Ecto neural progenitor cell (in vitro differentiated cells): ENCODE measurements at regions not wholly inside any gene's neighbourhood (a gene's known extent, or its start where the extent isn't known, plus 50 kb on each side); places are given as distances from the start of the nearest gene placed in this dataset.
"Not testable (repeated sequence)": the region's sequence is repeated elsewhere in the genome, so short reads cannot be mapped to it uniquely, and the experiment has no call there.

ENCODE experiments used
- DNase-seq: peaks from one replicate; pipeline ENCODE4 v3.0.0-alpha.2; 2018; ENCODE audit warnings: low spot score

DNA sequence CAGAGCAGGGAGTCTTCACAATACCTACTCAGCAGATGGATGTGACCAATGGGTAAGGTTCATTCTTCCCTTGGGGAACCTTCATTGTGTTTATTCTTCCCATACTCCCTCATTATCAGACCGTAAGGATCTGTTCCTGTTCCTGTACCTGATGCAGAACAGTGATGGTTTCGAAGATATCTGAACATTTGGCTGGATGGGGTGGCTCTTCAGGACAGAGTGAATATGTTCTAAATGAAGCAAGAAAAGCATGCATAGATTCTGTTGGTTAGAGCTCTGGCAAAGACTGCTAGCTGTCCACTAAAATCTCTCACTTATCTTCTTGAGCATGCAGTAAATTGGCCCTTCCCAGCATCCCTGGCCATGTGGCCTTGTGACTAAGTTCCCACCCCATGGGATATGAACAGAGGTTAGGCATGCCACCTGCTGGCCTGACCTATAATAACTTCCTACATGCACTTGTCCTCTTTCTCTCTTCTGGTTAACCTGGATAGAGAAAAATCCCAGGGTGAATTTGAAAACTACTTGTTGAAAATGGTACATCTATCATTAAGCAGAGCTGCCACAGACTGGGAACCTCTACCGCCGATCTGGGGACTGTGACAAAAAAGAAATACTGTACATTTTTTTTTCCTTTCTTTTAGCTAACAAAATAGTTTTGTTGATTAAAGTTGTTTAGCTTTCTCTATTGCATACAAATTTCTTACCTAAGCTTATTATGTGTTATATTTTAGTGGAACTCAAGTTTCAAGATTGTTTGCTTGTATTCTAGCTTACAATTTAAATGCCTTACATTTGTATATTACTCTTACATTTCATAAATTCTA lies 60.0 kb upstream of the BANK1 start:
- DNase-seq, result peak; percentile 63

DNA sequence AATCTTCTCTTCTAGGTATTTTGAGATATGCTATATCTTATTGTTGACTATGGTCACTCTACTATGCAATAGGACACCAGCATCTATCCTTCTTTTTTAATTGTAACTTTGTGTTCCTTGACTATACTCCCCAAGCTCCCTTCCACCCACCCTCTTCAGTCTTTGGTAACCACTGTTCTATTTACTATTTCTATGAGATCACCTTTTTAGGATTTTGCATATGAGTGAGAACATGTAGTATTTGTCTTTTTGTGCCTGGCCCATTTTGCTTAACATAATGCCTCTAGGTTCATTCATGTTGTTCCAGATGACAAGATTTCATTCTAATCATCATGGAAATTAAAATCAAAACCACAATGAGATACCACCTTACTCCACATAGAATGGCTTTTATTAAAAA lies 63.3 kb upstream of the BANK1 start:
- no peak for DNase-seq

DNA sequence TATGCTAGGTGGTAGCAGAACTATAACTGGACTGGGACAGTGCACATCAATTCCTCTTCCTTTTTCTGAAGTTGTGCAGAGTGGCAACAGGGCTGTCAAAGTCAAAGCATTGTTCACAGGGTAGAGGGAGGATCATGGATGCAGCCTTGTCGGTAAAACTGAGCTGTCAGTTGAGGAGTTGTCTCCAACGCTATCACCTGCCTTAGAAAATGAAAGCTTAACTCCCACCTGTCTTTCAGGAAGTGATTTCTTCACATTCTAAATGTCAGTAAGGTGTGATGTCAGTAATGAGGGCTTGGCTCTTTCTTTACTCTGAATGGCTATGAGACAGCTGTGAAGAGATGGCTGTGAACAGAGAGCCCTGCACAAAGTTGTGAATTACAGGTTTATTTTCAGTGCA lies 66.4 kb upstream of the BANK1 start:
- no peak for DNase-seq

DNA sequence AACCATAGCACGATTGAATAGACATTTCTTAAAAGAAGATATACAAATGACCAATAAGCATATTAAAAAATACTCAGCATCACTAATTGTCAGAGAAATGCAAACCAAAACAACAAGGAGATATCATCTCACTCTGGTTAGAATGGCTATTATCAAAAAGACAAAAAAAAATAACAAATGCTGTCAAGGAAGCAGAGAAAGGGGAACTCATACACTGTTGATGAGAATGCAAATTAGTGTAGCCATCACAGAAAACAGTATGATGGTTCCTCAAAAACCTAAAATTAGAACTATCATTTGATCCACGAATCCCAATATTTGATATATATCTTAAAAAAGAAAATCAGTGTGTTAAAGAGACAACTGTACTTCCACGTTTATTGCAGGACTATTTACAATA lies 71.7 kb upstream of the BANK1 start:
- no peak for DNase-seq

DNA sequence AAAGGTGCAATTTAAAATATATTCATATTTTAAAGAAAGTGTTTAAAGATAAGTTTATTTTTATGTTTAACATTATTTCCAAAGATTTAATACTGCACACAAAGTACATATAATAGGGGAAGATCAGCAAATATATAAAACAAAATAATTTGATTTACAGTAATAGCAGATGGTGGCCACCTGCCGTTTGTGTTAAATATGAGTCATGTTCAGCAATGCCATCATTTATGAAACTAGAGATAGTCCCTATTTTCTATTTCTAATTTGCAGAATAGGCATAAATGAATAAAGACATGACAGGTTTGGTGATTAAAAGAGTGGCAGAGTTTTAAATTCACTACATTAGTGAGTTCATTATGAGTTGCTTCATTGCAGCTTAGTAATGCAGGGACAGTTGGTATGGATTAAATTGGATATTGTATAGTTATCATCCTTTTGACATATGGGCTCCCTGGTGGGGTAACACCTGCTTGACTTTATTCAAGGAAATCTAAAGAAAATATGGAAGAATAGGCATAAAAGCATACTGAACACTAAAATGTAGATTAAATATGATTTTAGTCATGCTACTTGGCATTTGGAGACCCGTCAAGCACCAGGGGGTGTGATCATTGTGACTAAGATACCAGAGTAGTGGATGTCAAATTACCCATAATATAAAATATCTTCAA lies 78.8 kb upstream of the BANK1 start:
- no peak for DNase-seq

DNA sequence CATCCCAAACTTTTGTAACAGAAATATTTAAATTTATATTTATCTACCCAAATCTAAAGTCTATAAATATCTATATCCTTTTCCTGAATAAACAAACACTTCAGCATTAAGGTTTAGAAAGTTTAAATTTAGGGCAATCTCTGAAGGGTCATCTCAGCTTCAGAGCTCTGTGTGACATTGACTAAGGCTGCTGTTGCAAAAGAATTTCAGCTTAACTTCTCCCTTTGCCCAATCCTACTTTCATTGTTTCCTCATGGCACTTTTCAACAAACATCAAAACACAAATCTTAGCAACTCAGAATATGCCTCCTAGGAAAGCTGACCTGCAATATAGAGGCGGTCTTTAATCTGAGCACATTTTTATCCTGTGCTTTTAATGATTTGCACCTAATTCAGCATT lies 79.7 kb upstream of the BANK1 start:
- DNase-seq, result no peak

DNA sequence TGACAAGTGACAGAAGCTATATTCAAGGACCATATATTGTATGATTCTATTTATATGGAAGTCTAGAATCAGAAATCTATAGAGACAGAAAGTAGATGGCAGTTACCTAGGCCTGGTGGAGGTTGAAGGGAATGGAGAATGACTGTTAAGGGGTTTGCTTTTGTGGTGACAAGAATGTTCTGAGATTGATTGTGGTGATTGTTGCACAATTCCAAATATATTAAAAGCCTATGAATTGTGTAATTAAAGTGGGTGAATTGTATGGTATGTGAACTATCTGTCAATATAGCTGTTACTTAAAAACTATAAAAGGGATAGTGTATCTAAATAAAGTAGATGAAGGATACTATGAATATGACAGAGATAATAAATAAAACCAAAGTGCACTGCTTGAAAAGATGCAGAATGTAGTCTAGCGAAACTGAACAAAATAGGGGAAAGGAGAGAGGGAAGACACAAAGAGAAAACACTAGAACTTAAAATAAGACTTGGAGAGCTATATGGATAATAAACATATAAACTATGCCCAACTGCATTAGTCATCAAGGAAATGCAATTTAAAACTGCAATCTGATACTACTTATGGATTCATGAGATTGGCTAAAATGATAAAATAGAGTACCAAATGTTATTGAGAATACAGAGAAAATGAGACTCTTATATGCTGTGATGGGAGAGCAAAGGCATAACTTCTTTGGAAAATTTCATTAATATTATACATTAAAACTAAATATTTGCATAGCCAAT lies 82.1 kb upstream of the BANK1 start:
- no peak for DNase-seq

DNA sequence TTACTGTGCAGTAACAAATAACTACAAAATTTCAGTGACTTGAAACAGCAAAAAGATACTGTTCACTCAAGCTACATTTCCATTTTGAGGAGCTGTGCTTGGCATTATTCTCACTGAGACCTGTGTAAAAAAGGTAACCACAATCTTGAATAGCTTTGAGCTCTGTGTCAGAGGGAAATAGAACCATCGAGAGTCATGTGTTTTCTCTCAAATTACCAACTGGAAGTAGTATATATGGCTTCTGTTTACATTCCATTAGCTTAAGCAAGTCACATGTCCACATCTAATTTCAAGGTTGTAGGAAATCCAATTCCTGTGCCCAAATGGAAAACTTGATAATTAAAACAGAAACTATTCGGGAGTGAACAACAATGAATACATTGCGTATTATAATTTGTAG lies 82.9 kb upstream of the BANK1 start:
- no peak for DNase-seq

DNA sequence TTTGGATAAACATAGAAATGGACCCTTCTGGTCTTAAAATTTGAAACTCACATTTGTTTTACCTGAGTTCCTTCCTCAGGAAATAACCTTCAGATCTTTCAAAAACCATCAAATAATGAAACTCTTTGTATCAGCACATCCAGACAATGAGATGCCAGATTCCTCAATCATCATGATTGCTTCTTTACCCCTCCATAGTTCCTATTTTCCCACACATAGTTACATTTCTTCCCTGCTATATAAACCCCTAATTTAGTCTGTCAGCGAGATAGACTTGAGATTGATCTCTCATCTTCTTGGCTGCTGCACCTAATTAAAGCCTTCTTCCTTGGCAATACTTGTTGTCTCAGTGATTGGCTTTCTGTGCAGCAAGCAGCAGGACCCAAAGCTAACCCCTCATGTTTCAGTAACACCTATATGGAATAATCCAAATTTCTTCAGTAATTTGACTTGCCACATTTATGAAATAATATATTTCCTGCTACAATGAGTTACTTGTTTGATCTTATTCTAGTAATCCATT lies 83.9 kb upstream of the BANK1 start:
- no peak for DNase-seq

DNA sequence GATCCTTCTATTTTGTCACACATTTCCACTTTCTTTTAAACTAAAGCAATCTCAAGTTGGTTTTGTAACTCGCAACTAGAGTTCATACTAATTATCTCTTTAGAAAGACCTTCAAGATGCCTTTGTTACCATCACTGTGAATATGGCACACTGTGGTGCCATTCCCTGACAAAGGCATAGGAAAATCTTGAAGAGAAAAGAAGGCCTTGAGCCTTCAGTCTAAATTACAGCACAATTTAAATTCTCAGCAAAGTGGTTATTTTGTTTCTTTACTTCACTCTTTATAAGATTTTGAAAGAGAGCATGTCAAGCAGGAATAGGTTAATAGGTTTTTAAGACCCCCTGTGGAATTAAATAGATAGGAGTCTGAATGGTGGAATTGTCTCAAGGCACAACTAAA lies 89.0 kb upstream of the BANK1 start:
- no peak for DNase-seq

DNA sequence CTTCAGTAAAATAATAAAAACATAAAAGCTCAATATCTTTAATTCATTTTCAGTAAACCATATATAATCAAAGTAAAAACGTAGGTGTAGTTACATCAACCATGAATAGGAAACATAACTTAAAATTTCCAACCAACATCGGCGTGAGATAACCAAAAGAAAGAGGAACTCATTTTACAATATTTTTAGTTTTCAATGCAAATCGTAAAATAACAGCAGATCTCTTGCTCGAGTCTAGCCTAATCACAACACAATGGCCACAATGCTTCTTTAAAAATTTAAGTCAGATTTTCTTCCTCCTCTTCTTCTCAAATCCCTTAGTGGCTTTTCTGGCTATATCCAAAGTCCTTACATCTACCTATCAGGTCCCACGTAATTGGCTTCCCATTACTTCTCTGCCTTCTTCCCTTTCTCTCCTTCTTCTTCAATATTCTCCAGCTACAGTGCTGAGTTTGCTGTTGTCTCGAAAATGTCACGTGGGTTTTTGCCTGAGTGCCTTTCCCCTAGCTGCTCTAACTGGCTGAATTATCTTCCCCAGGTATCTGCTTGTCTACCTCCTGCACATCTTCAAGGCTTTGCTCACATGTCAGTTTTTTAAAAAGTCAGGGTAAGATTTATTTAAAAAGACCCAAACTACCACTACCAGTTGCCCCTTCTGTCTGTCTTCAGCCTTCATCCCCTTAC lies 90.9 kb upstream of the BANK1 start:
- DNase-seq, result no peak

DNA sequence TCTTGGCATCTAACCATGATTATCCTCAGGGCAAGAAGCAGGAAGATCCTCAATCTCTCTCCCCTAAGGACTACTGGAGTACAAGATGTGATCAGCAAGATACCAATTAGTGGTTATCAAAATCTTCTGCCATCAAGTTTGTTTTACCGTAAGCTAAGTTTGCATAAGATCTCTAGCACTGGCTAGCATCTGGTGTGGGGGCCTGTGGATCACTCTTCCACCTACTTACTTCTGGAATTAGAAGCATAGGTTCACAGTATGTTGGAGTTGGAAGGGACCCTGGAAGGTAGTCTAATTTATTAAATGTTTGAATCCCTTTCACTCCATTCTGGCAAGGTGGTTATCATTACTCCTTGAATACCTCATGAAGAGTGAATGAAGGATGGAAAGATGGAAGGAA lies 93.3 kb upstream of the BANK1 start:
- DNase-seq, result no peak

DNA sequence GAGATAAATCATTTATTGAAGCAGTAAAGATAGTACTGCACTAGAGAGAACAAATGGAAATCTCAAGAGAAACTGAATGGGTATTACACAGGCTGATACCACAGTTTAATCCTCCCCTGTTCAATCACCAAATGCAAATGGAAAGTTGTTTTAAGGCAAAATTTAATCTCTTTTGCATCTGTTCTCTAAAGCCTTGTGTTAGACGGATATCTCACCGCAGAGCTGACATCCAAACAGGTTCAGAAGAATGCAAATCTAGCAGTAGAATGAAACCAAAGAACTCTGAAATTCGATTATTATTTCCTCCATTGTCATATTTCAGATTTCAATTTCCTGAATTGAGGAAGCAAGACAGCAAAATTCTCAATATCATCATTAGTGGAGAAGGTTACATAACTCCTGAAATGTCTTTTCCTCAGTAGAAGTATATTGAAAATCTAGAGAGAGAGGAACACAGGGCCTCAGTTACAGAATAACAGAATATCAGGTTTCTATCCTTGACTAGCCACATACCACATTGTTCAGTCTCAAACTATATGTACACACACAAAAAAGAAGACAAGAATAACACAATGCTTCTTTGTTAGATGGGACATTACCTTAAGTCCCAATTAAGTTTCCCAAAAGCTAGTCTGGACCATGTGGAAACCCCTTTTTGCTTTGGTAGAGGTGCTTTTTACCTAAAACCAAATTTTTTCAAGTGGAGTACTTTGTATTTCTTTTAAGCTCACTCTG lies 94.1 kb upstream of the BANK1 start:
- DNase-seq, result no peak

DNA sequence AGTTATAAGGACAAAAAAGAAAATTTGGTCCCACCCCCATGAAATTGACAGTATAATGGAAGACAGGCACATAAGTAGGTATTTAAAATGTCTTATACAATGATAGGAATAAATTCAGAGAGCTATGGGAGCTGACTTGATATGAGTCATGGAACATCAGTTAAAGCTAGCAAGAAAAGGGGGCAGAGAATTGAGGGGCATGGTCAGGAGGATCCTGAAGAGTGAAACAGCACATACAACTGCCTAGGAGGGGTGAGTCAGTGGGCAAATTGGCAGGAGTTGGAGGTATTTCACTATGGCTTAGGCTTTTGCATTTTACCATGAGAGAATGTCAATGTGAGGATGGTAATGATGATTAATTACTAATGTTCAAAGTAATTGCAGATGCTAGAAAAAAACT lies 95.4 kb upstream of the BANK1 start:
- no peak for DNase-seq

DNA sequence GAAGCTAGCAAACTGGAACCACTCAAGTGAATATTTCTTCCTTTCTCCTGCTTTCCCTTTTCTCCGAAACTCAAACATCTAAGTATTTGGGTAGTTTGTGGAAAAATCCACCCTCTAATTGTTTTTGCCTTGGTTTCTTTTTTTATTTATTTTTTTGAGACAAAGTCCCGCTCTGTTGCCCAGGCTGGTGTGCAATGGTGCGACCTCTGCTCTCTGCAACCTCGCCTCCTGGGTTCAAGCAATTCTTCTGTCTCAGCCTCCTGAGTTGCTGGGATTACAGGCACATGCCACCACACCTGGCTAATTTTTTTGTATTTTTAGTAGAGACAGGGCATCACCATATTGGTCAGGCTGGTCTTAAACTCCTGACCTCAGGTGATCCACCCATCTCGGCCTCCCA lies 96.1 kb upstream of the BANK1 start:
- DNase-seq, result not testable (repeated sequence)

DNA sequence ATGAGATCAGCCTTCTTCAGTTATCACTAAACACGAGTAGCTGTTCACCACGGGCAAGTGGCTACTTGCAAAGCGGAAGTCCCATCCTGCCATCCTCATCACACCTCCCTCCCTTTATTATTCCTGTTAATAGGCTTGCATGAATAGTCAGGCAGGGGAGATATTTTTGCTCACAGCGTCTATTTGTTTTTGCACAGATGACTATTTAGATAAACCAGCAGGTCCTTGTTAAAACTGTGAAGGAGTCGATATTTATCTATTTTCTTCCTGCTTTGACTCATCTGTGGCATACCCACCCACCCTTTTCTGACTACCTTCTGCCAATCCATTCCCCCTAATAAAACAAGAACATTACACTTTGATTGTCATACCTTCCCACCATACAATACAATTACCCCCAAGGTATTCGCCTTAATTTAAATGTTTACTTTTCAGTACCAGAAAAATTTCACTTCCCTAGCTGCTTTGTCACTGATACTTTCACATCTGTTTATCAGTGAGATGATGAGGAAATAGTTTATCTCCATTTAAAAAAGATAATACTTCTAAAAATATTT lies 96.6 kb upstream of the BANK1 start:
- DNase-seq, result no peak

DNA sequence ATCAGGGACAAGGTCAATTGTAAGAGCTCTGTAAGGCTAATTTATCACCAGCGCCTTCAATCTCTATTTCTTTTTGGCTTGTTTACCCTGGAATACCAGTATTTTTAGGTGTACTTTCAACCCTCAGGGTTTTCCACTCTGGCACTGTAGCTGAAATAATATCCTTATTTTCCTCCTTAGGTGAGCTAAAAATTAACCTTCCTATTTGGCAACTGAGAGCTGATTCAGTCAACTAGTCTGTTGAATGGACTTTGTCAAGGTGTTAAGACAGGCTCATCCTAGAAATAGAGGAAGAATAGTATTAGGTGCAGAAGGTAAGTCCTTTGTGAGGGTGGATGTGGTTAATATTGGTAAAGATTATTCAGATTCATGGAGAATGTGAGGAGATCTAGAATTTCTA lies 101.3 kb upstream of the BANK1 start:
- no peak for DNase-seq

DNA sequence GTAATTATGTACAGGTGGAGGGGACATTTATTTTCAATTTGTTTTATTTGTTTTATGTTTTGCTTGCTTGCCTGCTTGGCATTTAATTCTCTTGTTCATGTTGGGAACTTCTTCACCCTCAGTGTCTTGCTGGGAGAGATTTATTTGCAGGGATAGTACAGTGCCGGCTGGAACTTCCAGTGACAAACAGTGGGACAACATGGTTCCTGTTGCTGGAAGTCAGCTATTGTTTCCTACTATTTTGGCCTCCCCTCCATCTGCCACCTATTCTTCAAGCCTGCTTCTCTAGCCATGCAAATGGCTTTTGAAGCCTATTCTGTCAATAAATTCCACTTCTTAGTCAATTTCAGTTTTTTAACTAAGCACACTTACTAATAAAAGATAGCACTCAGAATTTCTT lies 105.4 kb upstream of the BANK1 start:
- DNase-seq, result no peak

DNA sequence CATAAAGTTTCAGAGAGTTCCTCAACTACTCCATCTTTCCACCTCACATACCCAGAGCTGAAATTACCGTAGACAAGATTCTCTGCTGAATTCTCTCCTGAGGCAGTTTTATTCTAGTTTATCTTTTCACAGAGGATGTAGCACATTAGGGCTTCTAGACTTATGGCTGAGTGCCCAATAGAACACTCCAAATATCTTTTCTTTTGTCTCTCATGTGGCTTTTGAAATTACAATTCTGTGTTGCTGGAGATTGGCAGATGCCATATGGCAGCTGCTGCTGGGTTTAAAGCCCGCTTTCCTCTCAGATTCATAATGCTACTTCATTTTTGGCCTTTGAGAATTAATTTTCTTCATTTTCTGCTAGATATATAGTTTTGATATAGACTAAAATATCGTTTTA lies 107.6 kb upstream of the BANK1 start:
- DNase-seq, result no peak

DNA sequence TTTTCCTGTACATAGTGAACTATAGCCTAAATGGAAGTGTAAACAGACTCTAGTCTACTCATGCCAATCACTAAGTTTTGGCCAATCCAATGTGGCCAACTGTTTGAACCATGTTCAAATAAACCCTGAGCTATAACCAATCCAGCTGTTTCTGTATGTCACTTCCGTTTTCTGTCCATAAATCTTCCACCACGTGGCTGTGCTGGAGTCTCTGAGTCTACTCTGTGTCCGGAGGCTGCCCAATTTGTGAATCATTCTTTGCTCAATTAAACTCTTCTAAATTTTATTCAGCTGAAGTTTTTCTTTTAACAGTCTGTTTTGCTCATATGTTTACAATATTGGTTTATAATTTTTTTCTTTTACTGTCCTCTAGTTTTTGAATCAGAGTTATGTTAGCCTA lies 112.3 kb upstream of the BANK1 start:
- no peak for DNase-seq

DNA sequence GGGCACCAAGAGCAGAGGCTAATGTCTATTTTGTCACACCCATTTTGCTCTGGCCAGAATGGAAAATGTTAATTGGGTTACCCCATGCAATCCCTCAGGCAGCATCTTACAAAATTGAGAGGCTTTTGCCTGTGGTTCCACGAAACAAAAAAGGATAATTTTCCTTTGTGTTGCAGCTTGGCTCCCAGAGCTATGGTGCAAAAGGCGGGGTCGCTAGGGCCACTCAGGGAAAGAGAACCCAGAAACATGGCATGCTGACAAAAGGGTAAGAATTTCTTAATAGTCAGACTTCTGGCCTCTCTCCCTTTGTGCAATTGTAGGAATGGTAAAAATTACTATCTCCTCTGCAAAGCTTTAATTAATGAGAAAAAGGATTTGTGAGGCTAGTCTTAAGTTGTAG lies 119.6 kb upstream of the BANK1 start:
- DNase-seq, result no peak
